Umbilical cord (tissue), 1 donor: ENCODE measurements at regions not wholly inside any gene's neighbourhood (a gene's known extent, or its start where the extent isn't known, plus 50 kb on each side); places are given as distances from the start of the nearest gene placed in this dataset.

Experiments
- DNase-seq: peaks from one replicate; pipeline ENCODE4 v3.0.0-alpha.2; 2015; ENCODE audit warnings: low spot score

DNA sequence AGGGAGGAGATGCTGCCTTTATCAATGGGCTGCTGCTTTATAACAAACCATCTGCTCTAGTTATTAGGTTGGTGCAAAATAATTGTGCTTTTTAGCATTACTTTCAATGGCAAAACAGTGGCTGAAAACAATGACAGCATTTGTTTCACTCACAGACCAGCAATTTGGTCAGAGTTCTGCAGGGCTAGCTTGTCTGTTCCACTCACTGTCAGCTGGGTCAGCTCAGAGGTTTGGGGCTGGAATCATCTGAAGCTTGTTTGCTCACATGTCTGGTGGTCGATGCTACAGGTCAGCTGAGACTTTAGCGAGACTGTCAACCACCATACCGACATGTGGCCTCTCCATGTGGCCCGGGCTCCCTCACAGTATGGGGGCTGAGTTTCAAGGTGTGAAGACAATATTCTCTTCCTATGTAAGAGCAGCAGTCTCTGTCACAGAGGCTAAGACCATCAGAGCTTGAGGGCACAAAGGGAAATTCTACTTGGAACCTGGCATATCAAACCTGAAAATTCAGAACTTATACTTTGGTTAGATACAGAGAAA is 81.3 kb upstream of the LIMCH1 start:
- DNase-seq, result no peak

DNA sequence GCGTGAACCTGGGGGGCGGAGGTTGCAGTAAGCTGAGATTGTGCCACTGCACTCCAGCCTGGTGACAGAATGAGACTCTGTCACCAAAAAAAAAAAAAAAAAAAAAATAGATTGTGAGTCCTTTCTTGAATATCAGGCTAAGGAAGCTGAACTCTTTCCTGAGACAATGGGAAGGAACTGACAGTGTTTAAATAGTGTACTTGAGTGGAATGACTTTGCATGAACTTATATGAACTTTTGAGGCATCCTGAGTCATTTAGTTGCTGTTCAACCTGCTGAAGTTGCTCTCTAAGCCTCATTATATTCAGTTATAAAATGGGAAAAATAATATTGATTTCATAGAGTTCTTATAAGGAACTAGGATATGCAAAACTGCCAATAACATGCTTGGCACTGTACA is 79.3 kb upstream of the LIMCH1 start:
- no peak for DNase-seq

DNA sequence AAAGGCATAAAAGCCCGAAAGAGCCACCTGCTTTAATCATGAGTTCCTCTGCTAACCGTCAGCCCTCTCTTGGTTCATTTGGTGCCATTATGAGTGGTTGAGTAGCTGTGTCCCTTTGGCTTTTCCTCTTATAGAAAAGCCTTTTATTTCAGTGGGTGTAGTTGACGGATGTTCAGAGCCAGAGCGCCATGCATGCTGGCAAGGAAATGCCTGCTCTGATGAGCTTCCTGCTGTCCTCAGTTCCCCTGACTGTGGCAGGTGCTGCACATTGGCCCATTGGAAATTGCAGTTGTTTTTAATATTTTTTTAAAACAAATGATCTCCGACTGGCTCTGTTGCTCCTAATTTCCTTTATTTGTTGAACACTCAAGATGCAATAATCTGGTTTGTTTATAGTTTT is 77.3 kb upstream of the LIMCH1 start:
- DNase-seq, result no peak

DNA sequence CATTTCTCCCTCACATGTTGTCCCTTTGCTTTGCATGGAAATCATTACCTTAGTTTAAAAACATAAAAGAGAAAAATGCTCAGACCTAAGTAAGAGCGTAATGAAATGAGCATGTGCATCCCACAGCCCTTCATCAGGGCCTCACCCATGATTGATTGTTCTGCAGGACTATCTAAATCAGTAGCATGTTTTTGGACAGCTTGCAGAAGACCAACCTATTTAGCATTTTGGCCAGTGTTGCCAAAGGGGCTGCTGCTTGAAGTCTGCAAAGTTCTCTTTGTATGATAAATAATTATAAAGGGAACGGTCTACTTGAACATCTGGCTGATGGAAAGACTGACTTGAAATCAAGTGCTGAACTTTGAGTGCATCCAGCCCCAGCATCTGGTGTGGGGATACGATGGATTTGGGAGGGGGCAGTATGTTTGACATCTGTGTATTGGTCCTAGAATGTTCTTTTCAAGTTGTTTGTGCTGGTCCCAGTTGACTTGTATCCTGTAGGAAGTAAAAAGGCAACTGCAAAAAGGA is 76.1 kb upstream of the LIMCH1 start:
- DNase-seq, result no peak

DNA sequence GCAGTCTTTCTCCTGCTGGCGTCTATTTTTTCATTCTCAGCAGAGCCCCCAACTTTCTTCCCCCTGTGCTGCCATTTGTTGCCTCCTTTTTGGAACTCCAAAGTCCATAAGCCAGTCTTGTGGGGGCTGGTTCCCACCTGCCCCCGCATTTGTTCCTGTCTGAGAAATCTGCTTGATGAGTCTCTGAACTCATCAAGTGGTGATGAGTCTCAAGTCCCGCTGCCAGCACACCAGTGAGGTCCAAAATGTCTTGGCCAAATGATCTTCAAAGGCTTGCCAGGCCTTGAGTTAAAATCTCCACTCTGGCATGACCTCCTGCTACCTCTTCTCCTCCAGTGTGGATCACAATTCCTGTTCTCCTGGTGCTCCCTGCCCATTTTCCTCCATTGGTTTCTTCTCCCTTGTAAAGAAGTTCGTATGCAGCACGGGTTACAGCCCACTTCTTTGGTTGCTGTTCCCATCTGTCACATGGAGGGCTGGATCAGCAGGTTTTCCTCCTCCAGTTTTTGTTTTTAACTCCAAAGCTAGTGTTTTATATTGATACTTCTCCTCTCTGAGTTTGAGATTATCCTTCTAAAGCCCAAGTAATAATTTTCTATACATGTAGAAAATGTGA is 72.7 kb upstream of the LIMCH1 start:
- no peak for DNase-seq

DNA sequence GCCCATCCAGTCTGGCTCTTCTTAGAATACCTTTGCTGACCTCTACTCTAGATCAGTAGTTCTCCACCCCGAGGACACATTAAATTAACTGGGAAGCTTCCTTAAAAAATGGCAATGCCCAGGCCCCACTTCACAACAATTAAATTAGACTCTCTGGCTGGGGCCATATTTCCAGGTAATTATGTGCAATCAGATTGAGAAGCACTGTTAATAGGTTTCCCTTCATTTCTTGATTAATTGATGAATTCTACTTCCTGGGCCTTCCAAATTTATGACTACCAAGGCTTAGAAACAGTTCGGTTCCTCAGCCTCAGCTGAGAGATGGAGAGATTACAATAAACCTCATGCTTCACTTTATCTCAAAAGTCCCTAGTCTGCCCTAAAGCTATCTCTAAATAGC is 71.7 kb upstream of the LIMCH1 start:
- no peak for DNase-seq

DNA sequence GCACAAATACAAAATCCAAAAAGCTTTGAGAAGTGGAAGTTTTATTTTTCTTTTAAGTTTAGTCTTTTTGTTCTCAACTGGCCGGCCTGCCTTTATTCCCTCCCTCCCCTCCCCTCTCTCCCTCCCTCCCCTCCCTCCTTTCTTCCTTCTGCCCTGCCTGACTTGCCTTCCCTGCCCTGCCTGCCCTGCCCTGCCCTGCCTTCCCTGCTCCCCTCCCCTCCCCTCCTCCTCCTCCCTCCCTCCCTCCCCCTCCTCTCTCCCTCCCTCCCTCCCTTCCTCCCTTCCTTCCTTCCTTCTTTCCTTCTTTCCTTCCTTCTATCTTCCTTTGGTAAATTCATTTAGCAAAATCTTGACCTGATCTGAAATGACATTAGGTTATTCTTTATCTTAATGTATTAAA is 69.8 kb upstream of the LIMCH1 start:
- no peak for DNase-seq

DNA sequence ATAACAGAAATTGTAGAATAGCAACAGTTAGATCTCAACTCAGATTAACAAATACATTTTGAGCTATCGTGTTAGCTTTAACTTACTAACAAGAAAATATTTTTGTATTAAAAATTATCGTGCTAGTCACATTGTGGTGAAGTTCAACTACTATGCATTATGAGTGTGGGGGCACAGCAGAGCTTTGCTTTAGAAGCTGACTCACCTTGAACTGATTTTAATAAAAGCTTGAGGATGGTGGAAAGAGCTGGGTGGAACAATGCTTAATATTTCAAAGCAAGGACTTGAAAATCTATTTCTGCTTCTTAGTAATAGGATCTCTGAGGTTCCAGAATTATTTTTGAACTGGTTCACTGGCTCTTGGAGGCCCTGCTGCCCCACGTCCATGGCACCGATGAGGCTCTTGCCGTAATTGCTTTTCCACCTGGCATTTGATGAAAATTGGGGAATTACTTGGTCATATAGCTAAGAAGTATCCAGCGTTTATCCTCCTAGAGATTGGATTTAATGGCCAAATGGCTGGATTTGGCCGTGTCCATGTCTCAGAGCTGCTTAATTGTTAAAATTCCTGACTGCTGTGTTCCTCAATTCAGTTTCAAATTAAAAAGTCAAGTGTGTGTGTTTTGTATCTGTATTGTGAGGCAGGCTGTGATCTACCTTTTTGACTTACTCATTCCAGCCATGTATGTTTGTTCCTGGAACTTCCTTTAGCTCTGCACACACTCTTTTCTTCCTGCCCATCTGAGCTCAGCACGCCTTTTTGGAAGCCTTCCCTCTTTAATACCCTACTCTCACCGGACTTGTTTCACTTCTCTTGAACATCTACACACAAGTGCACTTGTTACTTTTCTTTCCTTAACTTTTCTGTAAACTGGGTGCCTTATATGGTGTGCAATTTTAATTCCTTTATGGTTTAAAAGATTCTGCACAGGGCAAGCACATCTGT is 66.6 kb upstream of the LIMCH1 start:
- DNase-seq, result no peak

DNA sequence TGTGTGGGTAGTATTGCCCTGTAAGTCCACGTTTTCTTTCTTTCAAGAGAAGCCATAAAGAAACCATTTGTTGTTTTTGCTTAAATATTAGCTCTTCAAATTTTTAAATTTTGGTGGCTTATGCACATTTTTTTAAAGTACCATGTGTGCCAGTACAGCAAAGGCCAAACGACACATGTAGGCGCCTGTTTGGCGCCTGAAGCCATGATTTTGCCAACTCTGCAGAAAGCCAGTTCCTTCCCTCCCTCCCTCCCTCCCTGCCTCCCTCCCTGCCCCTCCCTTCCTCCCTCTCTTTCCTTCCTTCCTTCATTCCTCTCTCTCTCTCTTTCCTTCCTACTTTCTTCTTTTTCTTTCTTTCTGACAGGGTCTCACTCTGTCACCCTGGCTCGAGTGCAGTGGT is 65.9 kb upstream of the LIMCH1 start:
- DNase-seq, result no peak

DNA sequence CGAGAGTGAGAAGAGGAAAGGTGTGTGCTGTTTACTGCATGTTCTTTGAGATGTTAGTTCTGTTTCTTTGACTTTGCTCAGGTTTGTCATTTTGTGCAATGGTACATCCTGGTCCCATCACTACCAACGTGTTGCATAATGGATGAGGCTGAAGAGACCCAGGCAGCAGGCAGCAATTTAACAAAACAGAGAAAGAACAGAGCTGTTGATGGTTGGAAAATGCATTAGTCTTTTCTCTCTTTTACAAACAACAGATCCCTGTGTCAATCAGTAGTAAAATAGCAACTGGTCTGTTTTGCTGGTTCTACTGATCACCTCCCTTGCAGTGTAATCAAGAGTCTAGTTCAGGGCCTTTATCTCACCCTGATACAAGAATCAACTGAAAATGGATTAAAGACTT is 64.8 kb upstream of the LIMCH1 start:
- DNase-seq, result no peak

DNA sequence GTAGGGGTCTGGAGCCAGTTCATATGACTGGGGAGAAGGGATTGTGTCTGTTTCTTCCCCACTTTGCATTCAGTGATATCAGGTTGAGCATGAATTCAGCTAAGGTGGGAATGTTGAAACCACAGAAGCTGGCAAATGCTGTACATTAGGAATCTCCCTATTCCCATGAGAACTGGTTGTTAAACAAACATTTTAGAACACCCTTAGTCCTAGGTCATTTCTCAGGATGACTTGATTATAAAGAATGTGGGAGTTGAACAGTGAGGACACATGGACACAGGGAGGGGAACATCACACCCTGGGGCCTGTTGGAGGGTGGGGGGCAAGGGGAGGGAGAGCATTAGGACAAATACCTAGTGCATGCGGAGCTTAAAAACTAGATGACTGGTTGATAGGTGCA is 62.6 kb upstream of the LIMCH1 start:
- DNase-seq, result no peak

DNA sequence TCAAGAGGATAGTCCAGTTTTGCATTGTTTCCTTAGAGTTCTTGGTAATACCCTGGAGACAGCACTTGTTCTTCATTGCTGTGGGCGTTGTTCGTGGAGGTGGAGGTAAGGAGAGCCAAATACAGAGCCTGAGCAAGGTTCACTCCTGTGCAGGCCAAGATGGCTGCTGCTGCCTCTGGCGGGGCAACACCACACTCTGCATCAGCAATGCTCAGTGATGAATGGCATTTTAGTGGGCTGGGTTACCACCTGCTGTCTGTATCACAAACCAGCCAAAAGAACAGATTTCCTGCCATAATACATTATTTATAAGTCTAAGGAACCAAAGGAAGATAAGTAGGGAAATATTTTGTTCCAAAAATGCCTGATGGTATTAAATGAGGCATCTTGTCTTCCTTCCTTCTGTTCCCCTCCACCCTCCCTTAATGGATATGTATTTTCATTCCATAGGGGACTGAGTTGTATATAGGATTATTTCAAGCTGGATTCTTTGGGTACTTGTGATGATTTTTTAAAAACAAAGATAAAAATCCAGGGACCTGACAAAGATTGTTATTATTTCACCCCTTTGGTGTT is 61.6 kb upstream of the LIMCH1 start:
- no peak for DNase-seq

DNA sequence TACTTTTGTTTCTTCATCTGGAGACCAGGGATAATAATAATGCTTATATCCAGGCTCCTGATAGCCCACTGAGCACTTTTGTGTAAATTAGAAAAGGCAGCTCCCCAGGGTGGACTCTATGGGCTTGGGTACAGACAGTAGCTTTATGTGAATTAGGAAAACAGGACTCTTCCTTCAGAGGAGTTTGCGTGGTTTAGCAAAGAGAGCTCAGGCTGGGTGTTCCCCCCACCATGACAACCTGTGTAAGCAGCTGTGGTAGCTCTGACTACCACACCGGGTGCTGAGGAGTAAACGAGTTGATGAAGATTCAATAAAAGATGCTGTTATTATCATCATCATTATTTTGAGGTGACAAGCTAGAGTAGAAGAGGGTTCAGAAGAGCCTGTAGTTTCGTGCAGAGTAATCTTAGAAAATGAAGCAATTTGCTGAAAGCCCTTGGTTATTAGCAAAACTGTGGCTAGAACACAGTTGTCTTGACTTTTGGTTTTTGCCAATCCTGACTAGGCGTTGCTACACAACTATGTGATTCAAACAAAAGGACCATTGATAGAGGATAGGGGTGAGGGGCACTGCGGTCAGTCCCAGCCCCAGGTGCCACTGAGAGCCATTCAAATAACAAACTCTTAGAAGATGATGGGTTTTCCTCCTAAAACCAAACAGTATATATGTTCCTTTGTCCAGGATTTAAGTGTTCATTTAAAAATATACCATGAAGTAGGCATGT is 60.6 kb upstream of the LIMCH1 start:
- DNase-seq, result no peak

DNA sequence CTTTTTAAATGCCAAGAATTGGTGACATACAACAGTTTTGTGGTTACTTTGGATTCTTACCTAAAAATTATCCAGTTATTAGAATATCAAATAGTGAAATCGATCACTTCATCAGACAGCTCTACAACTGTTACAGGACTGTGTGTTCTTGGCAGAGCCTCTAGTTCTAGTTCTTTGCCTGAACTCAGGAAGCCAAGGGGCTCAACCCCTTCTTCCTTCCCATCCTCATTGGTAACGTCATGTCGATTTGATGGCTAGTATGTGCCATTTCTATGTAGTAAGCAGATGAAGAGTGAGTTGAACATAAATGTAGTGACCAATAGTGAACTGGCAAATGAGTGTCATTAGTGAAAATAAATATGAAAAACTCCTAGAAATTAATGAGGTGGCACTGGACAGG is 59.4 kb upstream of the LIMCH1 start:
- no peak for DNase-seq

DNA sequence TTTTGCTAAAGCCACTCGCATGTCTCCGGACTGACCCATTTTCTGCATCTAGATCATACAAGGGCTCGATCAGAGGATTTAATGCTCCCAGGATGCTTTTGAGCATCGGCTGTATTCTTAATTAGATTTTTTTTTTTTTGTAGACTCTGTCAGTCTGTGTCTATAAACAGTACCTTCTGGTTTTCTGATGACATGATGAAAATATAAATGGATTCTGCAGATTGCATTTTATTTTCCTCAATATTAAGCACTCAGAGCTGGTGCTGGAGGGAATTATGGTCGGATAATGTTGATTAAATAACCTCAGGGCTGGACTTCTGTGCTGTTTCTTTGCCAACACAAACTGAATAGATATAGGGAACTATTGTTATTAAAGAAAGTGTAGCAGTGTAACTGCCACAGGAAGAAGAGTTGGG is 57.1 kb upstream of the LIMCH1 start:
- DNase-seq, result no peak

DNA sequence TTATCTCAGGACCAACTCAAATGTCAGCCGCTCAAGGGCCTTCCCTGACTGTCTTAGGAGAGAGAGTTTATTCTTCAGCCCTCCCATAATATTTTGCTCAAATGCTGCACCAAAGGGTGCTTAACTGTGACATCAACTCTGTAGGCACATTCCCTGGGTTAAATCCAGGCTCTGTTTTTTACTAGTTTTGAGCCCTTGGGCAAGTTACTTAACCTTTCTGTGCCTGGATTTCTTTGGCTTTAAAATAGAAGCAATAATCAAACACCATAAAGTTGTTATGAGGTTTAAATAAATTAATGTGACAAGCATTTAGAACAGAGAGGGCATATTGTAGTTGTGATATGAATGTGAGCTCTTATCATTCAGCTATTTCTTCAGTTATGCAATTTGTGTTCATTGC is 54.2 kb upstream of the LIMCH1 start:
- no peak for DNase-seq

DNA sequence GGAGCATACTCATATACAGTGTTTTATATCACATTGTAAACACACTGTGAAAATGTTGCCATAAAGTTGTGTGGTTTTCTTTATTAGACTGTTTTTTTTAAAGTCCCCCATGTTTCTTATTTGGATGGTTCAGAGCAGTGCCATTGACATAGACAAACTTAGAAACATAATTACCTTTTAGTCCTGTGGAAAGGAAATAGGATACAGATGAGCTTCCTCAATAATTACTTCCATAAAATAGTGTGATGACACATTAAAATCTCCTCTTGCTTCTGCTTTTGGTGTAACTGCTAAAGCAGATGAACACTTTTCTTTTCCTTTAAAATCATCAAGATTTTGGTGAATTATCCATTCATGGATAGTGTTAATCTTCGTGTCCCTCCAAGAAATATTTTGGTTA is 52.9 kb upstream of the LIMCH1 start:
- no peak for DNase-seq

DNA sequence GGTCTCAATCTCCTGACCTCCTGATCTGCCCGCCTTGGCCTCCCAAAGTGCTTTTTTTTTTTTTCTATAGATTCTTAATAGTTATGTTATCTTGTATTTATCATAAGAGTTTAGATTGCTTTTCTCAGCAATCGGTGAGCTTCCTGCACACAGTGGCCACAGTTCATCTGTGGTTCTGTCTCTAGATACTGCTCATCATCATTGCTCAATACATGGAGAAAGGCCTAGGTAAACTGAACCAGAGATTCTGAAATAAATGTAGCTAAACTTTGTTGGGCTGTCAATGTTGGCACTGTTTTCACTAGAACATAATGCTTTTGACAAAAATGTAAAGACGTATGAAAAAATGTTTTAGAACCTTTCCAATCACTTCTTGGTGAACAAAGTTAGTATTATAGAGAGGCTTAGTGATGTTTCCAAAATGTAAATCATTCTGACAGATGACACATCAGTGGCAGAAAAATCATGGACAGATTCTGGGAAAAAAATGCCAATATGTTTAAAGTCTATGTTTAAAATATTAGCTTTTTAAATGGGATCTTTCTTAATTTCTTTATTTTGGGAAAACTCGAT is 50.0 kb upstream of the LIMCH1 start:
- no peak for DNase-seq
